ENCODE measurements at regions not wholly inside any gene's neighbourhood (a gene's known extent, or its start where the extent isn't known, plus 50 kb on each side); places are given as distances from the start of the nearest gene placed in this dataset.
A peak's percentile ranks its signal among the peaks of the same experiment; 100 is the strongest.

DNA sequence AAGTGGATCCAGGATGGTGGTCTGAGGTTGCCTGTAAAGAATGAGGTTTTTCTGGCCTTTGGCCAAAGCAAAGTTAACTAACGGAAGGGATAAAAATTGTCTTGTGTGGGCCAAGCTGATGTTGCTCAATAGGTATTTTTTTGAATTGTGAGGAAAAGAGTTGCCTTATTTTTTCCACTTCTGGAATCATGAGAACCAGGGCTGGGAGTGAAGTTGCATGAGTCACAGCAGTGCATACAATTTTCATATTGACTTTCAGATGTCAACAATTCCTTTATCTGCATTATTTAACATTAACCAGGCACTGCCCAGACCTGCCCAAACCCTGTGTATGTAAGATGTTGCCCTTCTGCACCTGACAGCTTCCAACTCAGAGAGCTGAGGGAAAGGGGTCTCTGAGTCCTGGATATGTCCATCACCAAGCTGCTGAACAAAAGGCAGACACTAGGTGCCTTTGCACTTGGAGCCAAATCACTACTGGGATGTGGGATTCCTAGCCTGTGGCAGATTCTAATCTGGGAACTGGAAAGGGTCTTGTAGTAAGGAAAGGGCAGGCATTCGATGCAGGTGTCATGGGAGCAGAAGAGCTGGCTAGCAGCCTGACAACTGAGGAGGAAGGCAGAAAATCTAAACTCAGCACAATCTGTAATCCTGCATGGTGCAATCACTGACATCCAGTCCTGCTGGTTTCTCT, 52.3 kb upstream of the SLC35B4 start (continued):
- TF ChIP-seq, protein P1, sequence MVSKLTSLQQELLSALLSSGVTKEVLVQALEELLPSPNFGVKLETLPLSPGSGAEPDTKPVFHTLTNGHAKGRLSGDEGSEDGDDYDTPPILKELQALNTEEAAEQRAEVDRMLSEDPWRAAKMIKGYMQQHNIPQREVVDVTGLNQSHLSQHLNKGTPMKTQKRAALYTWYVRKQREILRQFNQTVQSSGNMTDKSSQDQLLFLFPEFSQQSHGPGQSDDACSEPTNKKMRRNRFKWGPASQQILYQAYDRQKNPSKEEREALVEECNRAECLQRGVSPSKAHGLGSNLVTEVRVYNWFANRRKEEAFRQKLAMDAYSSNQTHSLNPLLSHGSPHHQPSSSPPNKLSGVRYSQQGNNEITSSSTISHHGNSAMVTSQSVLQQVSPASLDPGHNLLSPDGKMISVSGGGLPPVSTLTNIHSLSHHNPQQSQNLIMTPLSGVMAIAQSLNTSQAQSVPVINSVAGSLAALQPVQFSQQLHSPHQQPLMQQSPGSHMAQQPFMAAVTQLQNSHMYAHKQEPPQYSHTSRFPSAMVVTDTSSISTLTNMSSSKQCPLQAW (CRISPR knock-in tag; IDR thresholded peaks at IDR 0.05) = peak; percentile 58
- TF ChIP-seq, protein P2, sequence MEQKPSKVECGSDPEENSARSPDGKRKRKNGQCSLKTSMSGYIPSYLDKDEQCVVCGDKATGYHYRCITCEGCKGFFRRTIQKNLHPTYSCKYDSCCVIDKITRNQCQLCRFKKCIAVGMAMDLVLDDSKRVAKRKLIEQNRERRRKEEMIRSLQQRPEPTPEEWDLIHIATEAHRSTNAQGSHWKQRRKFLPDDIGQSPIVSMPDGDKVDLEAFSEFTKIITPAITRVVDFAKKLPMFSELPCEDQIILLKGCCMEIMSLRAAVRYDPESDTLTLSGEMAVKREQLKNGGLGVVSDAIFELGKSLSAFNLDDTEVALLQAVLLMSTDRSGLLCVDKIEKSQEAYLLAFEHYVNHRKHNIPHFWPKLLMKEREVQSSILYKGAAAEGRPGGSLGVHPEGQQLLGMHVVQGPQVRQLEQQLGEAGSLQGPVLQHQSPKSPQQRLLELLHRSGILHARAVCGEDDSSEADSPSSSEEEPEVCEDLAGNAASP (CRISPR knock-in tag; IDR thresholded peaks at IDR 0.05; ENCODE audit: borderline replicate concordance) = peak; percentile 23; the same call in 1 of the 2 replicates
- TF ChIP-seq HDAC1 (CRISPR knock-in tag; IDR thresholded peaks at IDR 0.05) (peak; percentile 21; the same call in 1 of the 2 replicates), JUNB (CRISPR knock-in tag; IDR thresholded peaks at IDR 0.05; ENCODE audit: borderline replicate concordance) (no peak), MAZ (IDR thresholded peaks at IDR 0.05; ENCODE audit: borderline replicate concordance, low read depth, low read length) (no peak), MAZ (CRISPR knock-in tag; IDR thresholded peaks at IDR 0.05; ENCODE audit: low read depth) (no peak), ZFP36L2 (CRISPR knock-in tag; IDR thresholded peaks at IDR 0.05) (no peak), EP300 (IDR thresholded peaks at IDR 0.05; ENCODE audit: low read depth in 2 of 2, low read length in 2 of 2) (peak in 1 of 2 experiments; percentile 77; a peak in 2 of 4 replicates), EP300 (CRISPR knock-in tag; IDR thresholded peaks at IDR 0.05; ENCODE audit: borderline replicate concordance) (peak; percentile 57), MED1 (CRISPR knock-in tag; IDR thresholded peaks at IDR 0.05) (peak; percentile 32), POGZ (CRISPR knock-in tag; IDR thresholded peaks at IDR 0.05) (0 out of 2 replicates have a peak, but pooled peaks have one; percentile 42), NR2F6 (IDR thresholded peaks at IDR 0.05) (no peak), NR2F6 (CRISPR knock-in tag; IDR thresholded peaks at IDR 0.05) (no peak), MAFK (conservative IDR thresholded peaks at IDR 0.05 in 1 of 2, IDR thresholded peaks at IDR 0.05 in 1 of 2; ENCODE audit: low read length in 2 of 2) (0 out of 4 replicates have a peak, but pooled peaks of 1 of the 2 experiments have one; percentile 14), MEIS2 (CRISPR knock-in tag; IDR thresholded peaks at IDR 0.05) (0 out of 2 replicates have a peak, but pooled peaks have one; percentile 21), KDM1A (CRISPR knock-in tag; IDR thresholded peaks at IDR 0.05) (no peak), RCOR2 (CRISPR knock-in tag; IDR thresholded peaks at IDR 0.05) (peak; percentile 41; the same call in 1 of the 2 replicates), BCL6 (CRISPR knock-in tag; IDR thresholded peaks at IDR 0.05) (peak; percentile 27; the same call in 1 of the 2 replicates), ISL2 (CRISPR knock-in tag; IDR thresholded peaks at IDR 0.05) (peak; percentile 48; the same call in 1 of the 2 replicates), AKAP8 (CRISPR knock-in tag; IDR thresholded peaks at IDR 0.05) (no peak), ZNF629 (CRISPR knock-in tag; conservative IDR thresholded peaks at IDR 0.05) (no peak), FOSL2 (CRISPR knock-in tag; IDR thresholded peaks at IDR 0.05) (peak; percentile 93)
- TF ChIP-seq, protein P3, sequence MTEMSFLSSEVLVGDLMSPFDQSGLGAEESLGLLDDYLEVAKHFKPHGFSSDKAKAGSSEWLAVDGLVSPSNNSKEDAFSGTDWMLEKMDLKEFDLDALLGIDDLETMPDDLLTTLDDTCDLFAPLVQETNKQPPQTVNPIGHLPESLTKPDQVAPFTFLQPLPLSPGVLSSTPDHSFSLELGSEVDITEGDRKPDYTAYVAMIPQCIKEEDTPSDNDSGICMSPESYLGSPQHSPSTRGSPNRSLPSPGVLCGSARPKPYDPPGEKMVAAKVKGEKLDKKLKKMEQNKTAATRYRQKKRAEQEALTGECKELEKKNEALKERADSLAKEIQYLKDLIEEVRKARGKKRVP (CRISPR knock-in tag; IDR thresholded peaks at IDR 0.05) = peak in 1 of 2 experiments; percentile 24; a peak in 1 of 4 replicates
- TF ChIP-seq, protein P4, sequence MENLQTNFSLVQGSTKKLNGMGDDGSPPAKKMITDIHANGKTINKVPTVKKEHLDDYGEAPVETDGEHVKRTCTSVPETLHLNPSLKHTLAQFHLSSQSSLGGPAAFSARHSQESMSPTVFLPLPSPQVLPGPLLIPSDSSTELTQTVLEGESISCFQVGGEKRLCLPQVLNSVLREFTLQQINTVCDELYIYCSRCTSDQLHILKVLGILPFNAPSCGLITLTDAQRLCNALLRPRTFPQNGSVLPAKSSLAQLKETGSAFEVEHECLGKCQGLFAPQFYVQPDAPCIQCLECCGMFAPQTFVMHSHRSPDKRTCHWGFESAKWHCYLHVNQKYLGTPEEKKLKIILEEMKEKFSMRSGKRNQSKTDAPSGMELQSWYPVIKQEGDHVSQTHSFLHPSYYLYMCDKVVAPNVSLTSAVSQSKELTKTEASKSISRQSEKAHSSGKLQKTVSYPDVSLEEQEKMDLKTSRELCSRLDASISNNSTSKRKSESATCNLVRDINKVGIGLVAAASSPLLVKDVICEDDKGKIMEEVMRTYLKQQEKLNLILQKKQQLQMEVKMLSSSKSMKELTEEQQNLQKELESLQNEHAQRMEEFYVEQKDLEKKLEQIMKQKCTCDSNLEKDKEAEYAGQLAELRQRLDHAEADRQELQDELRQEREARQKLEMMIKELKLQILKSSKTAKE (CRISPR knock-in tag; IDR thresholded peaks at IDR 0.05; ENCODE audit: borderline replicate concordance) = no peak
- TF ChIP-seq, protein P5, sequence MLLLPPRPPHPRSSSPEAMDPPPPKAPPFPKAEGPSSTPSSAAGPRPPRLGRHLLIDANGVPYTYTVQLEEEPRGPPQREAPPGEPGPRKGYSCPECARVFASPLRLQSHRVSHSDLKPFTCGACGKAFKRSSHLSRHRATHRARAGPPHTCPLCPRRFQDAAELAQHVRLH (CRISPR knock-in tag; IDR thresholded peaks at IDR 0.05; ENCODE audit: borderline replicate concordance, low read depth) = peak; percentile 37; the same call in 1 of the 2 replicates
